Adrenal gland (tissue), 9 donors: ENCODE measurements at regions not wholly inside any gene's neighbourhood (a gene's known extent, or its start where the extent isn't known, plus 50 kb on each side); places are given as distances from the start of the nearest gene placed in this dataset.

Experiments used
- DNase-seq, 7 donors: peaks; one replicate each; pipeline ENCODE4 v3.0.0-alpha.2; 2019 to 2020
- H3K27ac ChIP-seq, 5 donors: fragments of 200-600 bp; sonication (generic) in 4 of 5; 1 replicate in 3 of 5; 2 replicates in 2 of 5; pipeline versions ENCODE4 v1.5.1 to v1.8.0; 2016 to 2020; ENCODE audit warnings: mild to moderate bottlenecking in 1 of 5
- H3K27me3 ChIP-seq: fragments of 200-600 bp; 2 replicates; pipeline ENCODE4 v1.8.0; 2021
- H3K36me3 ChIP-seq, 2 donors: fragments of 200-600 bp; replicated peaks in 1 of 2; 1 replicate in 1 of 2; 2 replicates in 1 of 2; pipeline versions ENCODE4 v1.5.1 to v1.8.0; 2018 to 2022
- H3K4me1 ChIP-seq, 2 donors: fragments of 200-600 bp; replicated peaks in 1 of 2; 1 replicate in 1 of 2; 2 replicates in 1 of 2; pipeline versions ENCODE4 v1.5.1 to v1.8.0; 2018 to 2021
- H3K4me3 ChIP-seq, 4 donors: fragments of 200-600 bp; sonication (generic) in 3 of 4; one replicate each; pipeline ENCODE4 v1.5.1; 2016 to 2018
- H3K9me3 ChIP-seq, 3 donors: fragments of 200-600 bp; sonication (generic) in 1 of 3; replicated peaks in 1 of 3; 1 replicate in 2 of 3; 2 replicates in 1 of 3; pipeline versions ENCODE4 v1.5.1 to v1.8.0; 2016 to 2021
- CTCF ChIP-seq, 6 experiments: fragments of 450-650 bp in 4 of 6; fragments of 200-600 bp in 2 of 6; sonication (generic) in 1 of 6; IDR thresholded peaks; 1 replicate in 5 of 6; 2 replicates in 1 of 6; pipeline versions ENCODE4 v1.5.1 to v1.8.0; 2016 to 2021; ENCODE audit warnings: antibody characterized with exemption in 6 of 6, mild to moderate bottlenecking in 2 of 6, moderate library complexity in 1 of 6
- POLR2A ChIP-seq, 2 donors: fragments of 450-650 bp; IDR thresholded peaks; one replicate each; pipeline ENCODE4 v1.6.1; 2017; ENCODE audit warnings: antibody characterized with exemption in 2 of 2, mild to moderate bottlenecking in 2 of 2, moderate library complexity in 1 of 2
- WGBS, 4 donors: extraction: QIAGEN DNeasy Blood & Tissue Kit in 2 of 4; methylation state at CpG; one replicate each; pipeline versions ENCODE4 v1.1.5 to v1.1.7; 2013 to 2017; 5-methylcytosine and 5-hydroxymethylcytosine counted together
- intact Hi-C, 2 donors: fragments of 100-400 bp; cut with DNase I; formaldehyde crosslinking; loops; one replicate each; pipeline versions ENCODE4 v1.14.1 to v1.15.0; 2022 to 2023
- donor health status: healthy with polysubstance abuse.
- donor health status: Bipolar disorder and iron deficiency.
- donor health status: DM: yes; HTN: yes; CAD: no.
- donor health status: DM: no; HTN: no; CAD: no.
- donor health status: DM: no; HTN: no; CAD: no.

DNA sequence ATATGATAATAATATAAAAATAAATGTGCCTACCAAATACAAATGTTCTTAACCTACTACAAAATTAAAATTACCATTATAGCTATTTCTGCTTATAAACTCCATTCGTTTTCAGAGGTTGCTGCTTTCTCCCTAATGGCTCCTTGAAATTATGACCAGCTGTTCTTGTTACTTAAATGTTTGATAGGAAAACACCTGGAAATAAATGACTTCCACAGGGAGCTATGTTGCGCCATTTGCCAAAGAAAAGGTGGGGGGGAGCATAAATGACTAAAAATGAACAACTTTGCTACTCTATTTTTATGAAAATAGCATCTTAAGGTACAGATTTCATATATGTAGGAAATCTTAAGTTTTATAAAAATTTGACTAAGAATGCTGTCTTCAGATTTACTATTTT, 157.5 kb upstream of the MON1B start:
- WGBS, 4 donors: 77 to 81% (median 79%) methylated on average over 2 of the region's 2 CpGs
- H3K27ac ChIP-seq: no peak overlapping the region
- no peak for DNase-seq
- H3K4me1 ChIP-seq: no peaks in the 10 kb centered on the region
- H3K4me3 ChIP-seq: no peak overlapping the region
- H3K27me3 ChIP-seq: no peaks in the 10 kb centered on the region
- H3K9me3 ChIP-seq: no peaks in the 10 kb centered on the region
- H3K36me3 ChIP-seq: no peaks in the 10 kb centered on the region
- no peak for TF ChIP-seq CTCF (IDR thresholded peaks at IDR 0.05)
- no peak for TF ChIP-seq POLR2A (IDR thresholded peaks at IDR 0.05)
- intact Hi-C loops: no loop called here

DNA sequence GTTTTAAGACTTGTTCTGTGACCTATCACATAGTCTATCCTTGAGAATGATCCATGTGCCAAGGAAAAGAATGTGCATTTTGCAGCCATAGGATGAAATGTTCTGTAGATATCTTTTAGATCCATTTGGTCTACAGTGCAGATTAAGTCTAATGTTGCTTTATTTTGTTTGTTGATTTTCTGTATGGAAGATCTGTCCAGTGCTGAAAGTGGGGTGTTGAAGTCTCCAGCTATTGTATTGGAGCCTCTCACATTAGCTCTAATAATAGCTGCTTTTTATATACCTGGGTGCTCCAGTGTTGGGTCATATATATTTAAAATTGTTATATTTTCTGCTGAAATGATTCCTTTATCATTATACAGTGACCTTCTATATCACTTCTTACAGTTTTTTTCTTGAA, 155.6 kb upstream of the MON1B start:
- no peak for DNase-seq
- Histone ChIP-seq H3K27me3 (no peaks in the 10 kb centered on the region), H3K36me3 (no peaks in the 10 kb centered on the region), H3K27ac (no peak overlapping the region), H3K4me1 (no peaks in the 10 kb centered on the region), H3K9me3 (no peaks in the 10 kb centered on the region), H3K4me3 (no peak overlapping the region)
- no peak for TF ChIP-seq CTCF (IDR thresholded peaks at IDR 0.05)
- no peak for TF ChIP-seq POLR2A (IDR thresholded peaks at IDR 0.05)
- intact Hi-C loops: no loop called here

DNA sequence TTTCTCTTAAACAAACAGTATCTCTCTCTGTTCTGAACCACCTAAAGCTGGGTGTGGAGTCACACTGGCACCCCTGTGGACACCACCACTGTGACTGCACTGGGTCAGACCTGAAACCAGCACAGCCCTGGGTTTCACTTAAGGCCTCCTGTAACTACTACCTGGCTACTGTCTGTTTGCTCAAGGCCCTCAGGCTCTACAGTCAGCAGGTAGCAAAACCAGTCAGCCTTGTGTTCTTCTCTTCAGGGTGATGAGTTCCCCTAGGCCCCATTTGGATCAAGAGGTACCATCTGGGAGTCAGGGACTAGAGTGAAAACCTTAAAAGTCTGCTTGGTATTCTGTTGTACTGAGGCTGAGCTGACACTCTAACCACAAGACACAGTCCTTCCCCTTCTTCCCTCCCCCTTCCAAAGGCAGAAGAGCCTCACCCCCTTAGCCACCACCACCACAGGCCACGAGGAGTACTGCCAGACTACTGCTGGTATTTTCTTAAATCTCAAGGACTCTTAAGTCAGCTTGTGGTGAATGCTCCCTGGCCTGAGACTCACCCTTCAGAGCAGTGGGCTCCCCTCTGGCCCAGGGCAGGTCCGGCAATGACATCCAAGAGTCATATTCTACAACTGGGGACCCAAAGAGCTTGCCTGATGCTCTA, 153.2 kb upstream of the MON1B start:
- no peak overlapping the region for H3K4me3 ChIP-seq
- no peaks in the 10 kb centered on the region for H3K4me1 ChIP-seq
- no peak overlapping the region for H3K27ac ChIP-seq
- no peaks in the 10 kb centered on the region for H3K9me3 ChIP-seq
- no peaks in the 10 kb centered on the region for H3K36me3 ChIP-seq
- DNase-seq: no peak
- WGBS, 4 donors: 77 to 82% (median 81%) methylated on average over 1 to 2 of the region's 2 CpGs
- no peaks in the 10 kb centered on the region for H3K27me3 ChIP-seq
- intact Hi-C loops: no loop called here
- TF ChIP-seq CTCF (IDR thresholded peaks at IDR 0.05) (no peak), POLR2A (IDR thresholded peaks at IDR 0.05) (no peak)

- no peak for TF ChIP-seq POLR2A (IDR thresholded peaks at IDR 0.05)
- TF ChIP-seq CTCF (IDR thresholded peaks at IDR 0.05): no peak
- DNase-seq: no peak
- intact Hi-C loops: loop anchor here in 1 of 2 donors (10.0 kb wide), 1 partner anchor 187 kb away; no protein-coding TSS in a partner anchor
- Histone ChIP-seq H3K4me3 (no peak overlapping the region), H3K4me1 (no peaks in the 10 kb centered on the region), H3K36me3 (no peaks in the 10 kb centered on the region), H3K27me3 (no peaks in the 10 kb centered on the region), H3K9me3 (no peaks in the 10 kb centered on the region), H3K27ac (no peak overlapping the region)
- WGBS, 4 donors: 60 to 74% (median 70%) methylated on average over 5 of the region's 5 CpGs
These were observed 149.5 kb upstream of the MON1B start for GRCh38 chr16:77041468-77041867.
